Peyer's patch (tissue), 4 donors: ENCODE measurements at regions not wholly inside any gene's neighbourhood (a gene's known extent, or its start where the extent isn't known, plus 50 kb on each side); places are given as distances from the start of the nearest gene placed in this dataset.

Experiments used
- DNase-seq, 3 donors: peaks; one replicate each; pipeline ENCODE4 v3.0.0-alpha.2; 2017 to 2019
- H3K27ac ChIP-seq, 4 donors: fragments of 200-600 bp; sonication (generic); one replicate each; pipeline ENCODE4 v1.5.1; 2016 to 2019
- H3K27me3 ChIP-seq, 2 donors: fragments of 200-600 bp; sonication (generic); one replicate each; pipeline ENCODE4 v1.5.1; 2019
- H3K36me3 ChIP-seq, 3 donors: fragments of 200-600 bp; sonication (generic); one replicate each; pipeline ENCODE4 v1.5.1; 2016 to 2019
- H3K4me1 ChIP-seq, 4 donors: fragments of 200-600 bp; sonication (generic); one replicate each; pipeline ENCODE4 v1.5.1; 2016 to 2019
- H3K4me3 ChIP-seq, 4 donors: fragments of 200-600 bp; sonication (generic); 1 replicate in 3 of 4; 2 replicates in 1 of 4; pipeline ENCODE4 v1.5.1; 2016 to 2019; ENCODE audit warnings: mild to moderate bottlenecking in 1 of 4
- H3K9me3 ChIP-seq, 4 donors: fragments of 200-600 bp; sonication (generic); one replicate each; pipeline ENCODE4 v1.5.1; 2016 to 2019; ENCODE audit warnings: mild to moderate bottlenecking in 1 of 4
- CTCF ChIP-seq, 6 experiments: fragments of 450-650 bp in 4 of 6; fragments of 200-600 bp in 2 of 6; sonication (generic) in 1 of 6; IDR thresholded peaks; one replicate each; pipeline ENCODE4 v1.5.1; 2017 to 2019; ENCODE audit warnings: antibody characterized with exemption in 6 of 6, mild to moderate bottlenecking in 3 of 6, moderate library complexity in 1 of 6
- POLR2A ChIP-seq, 2 donors: fragments of 450-650 bp; IDR thresholded peaks; one replicate each; pipeline ENCODE4 v1.5.1; 2017; ENCODE audit warnings: antibody characterized with exemption in 2 of 2, mild to moderate bottlenecking in 2 of 2, moderate library complexity in 2 of 2

- no peaks in the 10 kb centered on the region for H3K4me1 ChIP-seq
- TF ChIP-seq CTCF (IDR thresholded peaks at IDR 0.05) = no peak
- no peak for TF ChIP-seq POLR2A (IDR thresholded peaks at IDR 0.05)
- DNase-seq = no peak
- no peaks in the 10 kb centered on the region for H3K36me3 ChIP-seq
- H3K27ac ChIP-seq = no peak overlapping the region
- H3K9me3 ChIP-seq = no peaks in the 10 kb centered on the region
- no peaks in the 10 kb centered on the region for H3K27me3 ChIP-seq
- H3K4me3 ChIP-seq = no peak overlapping the region
These were observed 793.7 kb downstream of the BRINP1 start for GRCh38 chr9:118575341-118576070.

GRCh38 chr9:118577121-118577520 is 792.1 kb downstream of the BRINP1 start:
- no peaks in the 10 kb centered on the region for H3K27me3 ChIP-seq
- no peak for TF ChIP-seq CTCF (IDR thresholded peaks at IDR 0.05)
- no peak for TF ChIP-seq POLR2A (IDR thresholded peaks at IDR 0.05)
- H3K27ac ChIP-seq = no peak overlapping the region
- no peak overlapping the region for H3K4me3 ChIP-seq
- no peaks in the 10 kb centered on the region for H3K4me1 ChIP-seq
- DNase-seq = no peak
- no peaks in the 10 kb centered on the region for H3K9me3 ChIP-seq
- no peaks in the 10 kb centered on the region for H3K36me3 ChIP-seq

DNA sequence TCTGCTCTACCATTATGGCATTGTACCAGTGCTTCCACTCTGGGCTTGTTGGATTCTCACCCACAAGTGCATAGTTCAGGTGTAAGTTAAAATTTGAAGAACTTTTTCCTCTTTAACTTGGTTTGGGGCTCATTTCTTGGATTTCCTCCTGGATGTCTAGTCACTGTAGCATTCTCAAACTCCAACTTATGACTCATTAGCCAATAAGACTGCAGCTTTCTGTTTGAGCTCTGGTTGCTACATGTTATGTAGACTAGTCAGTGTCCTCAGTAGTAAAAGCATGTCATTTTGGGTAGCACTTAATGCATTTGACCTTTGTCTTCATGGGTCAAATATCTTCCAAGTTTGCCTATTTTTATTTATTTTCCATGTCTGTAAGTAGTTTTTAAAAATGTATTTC is 790.8 kb downstream of the BRINP1 start:
- H3K9me3 ChIP-seq = no peaks in the 10 kb centered on the region
- no peak overlapping the region for H3K27ac ChIP-seq
- H3K36me3 ChIP-seq = no peaks in the 10 kb centered on the region
- no peak for TF ChIP-seq POLR2A (IDR thresholded peaks at IDR 0.05)
- no peak for TF ChIP-seq CTCF (IDR thresholded peaks at IDR 0.05)
- no peak overlapping the region for H3K4me3 ChIP-seq
- no peaks in the 10 kb centered on the region for H3K27me3 ChIP-seq
- no peaks in the 10 kb centered on the region for H3K4me1 ChIP-seq
- DNase-seq = no peak

GRCh38 chr9:118583414-118583813 is 785.8 kb downstream of the BRINP1 start:
- H3K27ac ChIP-seq = no peak overlapping the region
- no peak overlapping the region for H3K4me3 ChIP-seq
- DNase-seq = no peak
- no peaks in the 10 kb centered on the region for H3K9me3 ChIP-seq
- H3K4me1 ChIP-seq = no peaks in the 10 kb centered on the region
- H3K27me3 ChIP-seq = no peaks in the 10 kb centered on the region
- no peaks in the 10 kb centered on the region for H3K36me3 ChIP-seq
- no peak for TF ChIP-seq CTCF (IDR thresholded peaks at IDR 0.05)
- no peak for TF ChIP-seq POLR2A (IDR thresholded peaks at IDR 0.05)

GRCh38 chr9:118586978-118587377 is 782.3 kb downstream of the BRINP1 start:
- Histone ChIP-seq H3K36me3 (no peaks in the 10 kb centered on the region), H3K4me3 (no peak overlapping the region), H3K9me3 (no peaks in the 10 kb centered on the region), H3K4me1 (no peaks in the 10 kb centered on the region), H3K27me3 (no peaks in the 10 kb centered on the region), H3K27ac (no peak overlapping the region)
- no peak for TF ChIP-seq CTCF (IDR thresholded peaks at IDR 0.05)
- TF ChIP-seq POLR2A (IDR thresholded peaks at IDR 0.05) = no peak
- DNase-seq = peak in 1 of 3 donors; percentile 30

DNA sequence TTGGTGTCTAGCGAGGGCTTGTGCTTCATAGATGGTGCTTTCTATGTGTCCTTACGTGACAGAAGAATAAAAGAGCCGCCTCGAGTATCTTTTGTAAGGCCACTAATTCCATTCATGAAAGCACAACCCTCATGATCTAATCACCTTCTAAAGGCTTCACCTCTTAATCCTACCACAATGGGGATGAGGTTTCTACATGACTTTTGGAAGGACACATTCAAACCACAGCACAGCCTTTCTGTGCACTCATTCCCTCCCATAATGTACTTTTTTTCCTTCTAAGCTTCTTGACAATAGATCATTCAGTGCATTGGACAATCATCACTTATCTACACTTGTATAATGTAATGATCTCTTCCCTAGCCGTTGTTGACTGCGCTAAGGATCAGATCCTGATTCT is 774.8 kb downstream of the BRINP1 start:
- no peaks in the 10 kb centered on the region for H3K9me3 ChIP-seq
- no peak overlapping the region for H3K27ac ChIP-seq
- H3K4me3 ChIP-seq = no peak overlapping the region
- H3K36me3 ChIP-seq = no peaks in the 10 kb centered on the region
- TF ChIP-seq POLR2A (IDR thresholded peaks at IDR 0.05) = no peak
- TF ChIP-seq CTCF (IDR thresholded peaks at IDR 0.05) = no peak
- no peaks in the 10 kb centered on the region for H3K27me3 ChIP-seq
- no peaks in the 10 kb centered on the region for H3K4me1 ChIP-seq
- no peak for DNase-seq
